HCT116 (cell line): ENCODE measurements at regions not wholly inside any gene's neighbourhood (a gene's known extent, or its start where the extent isn't known, plus 50 kb on each side); places are given as distances from the start of the nearest gene placed in this dataset.

ENCODE experiments used
- ATAC-seq: fragments of 200-7000 bp; cut with Tn5 transposase; 2 replicates; pipeline ENCODE4 v1.9.1; 2020; ENCODE audit warnings: mild to moderate bottlenecking, moderate library complexity
- BruUV-seq: library from RNA; stranded (reverse); fragments of 400-500 nt; replicated peaks from 2 replicates; lab custom pipeline; 2021; lab: Mats Ljungman, UMichigan
- CTCF ChIA-PET: fragments of 300-600 bp; sonication (Branson Sonifier 250); formaldehyde crosslinking; loops from one replicate; lab custom pipeline; 2021; ENCODE audit warnings: antibody characterized with exemption; lab: Charles Lee
- POLR2A ChIA-PET: fragments of 300-600, 350-600 bp; sonication (Branson Sonifier 250); formaldehyde crosslinking; loops from one replicate; lab custom pipeline; 2021; ENCODE audit warnings: antibody characterized with exemption; lab: Charles Lee
- RAD21 ChIA-PET, 2 experiments: fragments of 300-600 bp; sonication (Branson Sonifier 250); formaldehyde crosslinking; loops; one replicate each; lab custom pipeline; 2023; ENCODE audit warnings: low total read pairs in 2 of 2; ENCODE audit not compliant: uncharacterized antibody in 2 of 2, unreplicated experiment in 2 of 2, low non-redundant PET in 1 of 2; lab: Charles Lee
- DNase-seq: peaks from one replicate; pipeline ENCODE4 v3.0.0-alpha.2; 2010; ENCODE audit warnings: low read depth, low spot score
- H2AFZ ChIP-seq: fragments of 200-600 bp; shearing (Covaris generic), sonication (generic); 2 replicates; pipeline ENCODE4 v1.6.1; 2017; ENCODE audit warnings: low read depth, mixed run types, mixed read lengths, antibody characterized with exemption, low read length; ENCODE audit not compliant: poor library complexity, severe bottlenecking
- H3K27ac ChIP-seq: 2 replicates; pipeline ENCODE4 v1.5.1; 2012; ENCODE audit warnings: low read depth, low read length
- H3K27me3 ChIP-seq: fragments of 200-600 bp; sonication (generic); 2 replicates; pipeline ENCODE4 v1.6.1; 2016; ENCODE audit warnings: mixed run types, low read length, mixed read lengths; ENCODE audit not compliant: insufficient read depth
- H3K36me3 ChIP-seq, 2 experiments: fragments of 200-500 bp in 1 of 2; fragments of 200-600 bp in 1 of 2; sonication (Bioruptor generic) in 1 of 2; sonication (generic) in 1 of 2; 2 replicates each; pipeline versions ENCODE4 v1.5.1 to v1.6.1; 2014 to 2016; ENCODE audit warnings: low read length in 2 of 2, inconsistent platforms in 1 of 2, mixed read lengths in 1 of 2, mixed run types in 1 of 2; ENCODE audit not compliant: insufficient read depth in 2 of 2, control insufficient read depth in 1 of 2
- H3K4me1 ChIP-seq, 2 experiments: fragments of 200-600 bp in 1 of 2; sonication (generic) in 1 of 2; 2 replicates each; pipeline versions ENCODE4 v1.5.1 to v1.6.1; 2012 to 2017; ENCODE audit warnings: low read length in 2 of 2, inconsistent platforms in 1 of 2, mild to moderate bottlenecking in 1 of 2, mixed read lengths in 1 of 2, mixed run types in 1 of 2, moderate library complexity in 1 of 2; ENCODE audit not compliant: insufficient read depth in 2 of 2, control insufficient read depth in 1 of 2
- H3K4me2 ChIP-seq: fragments of 200-600 bp; sonication (generic); 2 replicates; pipeline ENCODE4 v1.6.1; 2017; ENCODE audit warnings: mixed run types, low read length, mixed read lengths
- H3K4me3 ChIP-seq, 2 experiments: fragments of 200-600 bp in 1 of 2; sonication (generic) in 1 of 2; replicated peaks in 1 of 2; 2 replicates each; pipeline ENCODE4 v1.5.1; 2011 to 2016; ENCODE audit warnings: low read length in 2 of 2, control low read depth in 1 of 2, low read depth in 1 of 2, mild to moderate bottlenecking in 1 of 2, mixed read lengths in 1 of 2, mixed run types in 1 of 2
- H3K79me2 ChIP-seq: fragments of 200-600 bp; sonication (generic); 2 replicates; pipeline ENCODE4 v1.6.1; 2017; ENCODE audit warnings: mild to moderate bottlenecking, mixed run types, low read length, moderate library complexity, mixed read lengths; ENCODE audit not compliant: insufficient read depth
- H3K9ac ChIP-seq: fragments of 200-600 bp; sonication (generic); 2 replicates; pipeline ENCODE4 v1.6.1; 2016; ENCODE audit warnings: low read length, mixed read lengths
- H3K9me2 ChIP-seq: fragments of 200-600 bp; sonication (generic), shearing (Covaris generic); 2 replicates; pipeline ENCODE4 v1.6.1; 2017; ENCODE audit warnings: mixed run types, mild to moderate bottlenecking, moderate library complexity; ENCODE audit not compliant: insufficient read depth
- H3K9me3 ChIP-seq, 2 experiments: fragments of 200-500 bp in 1 of 2; fragments of 200-600 bp in 1 of 2; sonication (Bioruptor generic) in 1 of 2; sonication (generic) in 1 of 2; 2 replicates each; pipeline ENCODE4 v1.6.1; 2014 to 2017; ENCODE audit warnings: low read length in 2 of 2, mixed read lengths in 2 of 2, inconsistent platforms in 1 of 2, low read depth in 1 of 2, mild to moderate bottlenecking in 1 of 2, mixed run types in 1 of 2, moderate library complexity in 1 of 2; ENCODE audit not compliant: control insufficient read depth in 1 of 2, insufficient read depth in 1 of 2
- H4K20me1 ChIP-seq: fragments of 200-600 bp; sonication (generic), shearing (Covaris generic); 2 replicates; pipeline ENCODE4 v1.6.1; 2017; ENCODE audit warnings: mixed run types, mild to moderate bottlenecking, moderate library complexity; ENCODE audit not compliant: insufficient read depth
- ATF3 ChIP-seq: IDR thresholded peaks from 2 replicates; pipeline ENCODE4 v1.6.1; 2012
- CBX3 ChIP-seq: IDR thresholded peaks from 2 replicates; pipeline ENCODE4 v1.6.1; 2012; ENCODE audit warnings: low read depth
- EGR1 ChIP-seq: IDR thresholded peaks from 2 replicates; pipeline ENCODE4 v1.6.1; 2012; ENCODE audit warnings: low read depth
- ELF1 ChIP-seq: IDR thresholded peaks from 2 replicates; pipeline ENCODE4 v1.6.1; 2012; ENCODE audit warnings: low read depth, borderline replicate concordance
- EZH2 ChIP-seq: fragments of 200-600 bp; sonication (generic); IDR thresholded peaks from 2 replicates; pipeline ENCODE4 v1.6.1; 2017; ENCODE audit warnings: antibody characterized with exemption, mixed run types
- EZH2phosphoT487 ChIP-seq: fragments of 200-600 bp; IDR thresholded peaks from 2 replicates; pipeline ENCODE4 v1.6.1; 2018; ENCODE audit warnings: antibody characterized with exemption, borderline replicate concordance
- FOSL1 ChIP-seq: IDR thresholded peaks from 2 replicates; pipeline ENCODE4 v1.6.1; 2012; ENCODE audit warnings: low read depth
- JUND ChIP-seq: IDR thresholded peaks from 2 replicates; pipeline ENCODE4 v1.6.1; 2012
- POLR2AphosphoS5 ChIP-seq: IDR thresholded peaks from 2 replicates; pipeline ENCODE4 v1.6.1; 2011; ENCODE audit warnings: mild to moderate bottlenecking, low read depth, low read length, moderate library complexity
- RAD21 ChIP-seq: IDR thresholded peaks from 2 replicates; pipeline ENCODE4 v1.6.1; 2012; ENCODE audit warnings: low read depth, mild to moderate bottlenecking
- SIN3A ChIP-seq: IDR thresholded peaks from 2 replicates; pipeline ENCODE4 v1.6.1; 2012; ENCODE audit warnings: low read depth
- SP1 ChIP-seq: IDR thresholded peaks from 2 replicates; pipeline ENCODE4 v1.6.1; 2012; ENCODE audit warnings: low read depth
- YY1 ChIP-seq: IDR thresholded peaks from 2 replicates; pipeline ENCODE4 v1.6.1; 2011; ENCODE audit warnings: low read length, low read depth, moderate library complexity, mild to moderate bottlenecking; ENCODE audit not compliant: insufficient replicate concordance; ENCODE audit errors: extremely low read depth
- ZFX ChIP-seq: fragments of 450-650 bp; IDR thresholded peaks from 2 replicates; pipeline ENCODE4 v1.6.1; 2017
- ZNF274 ChIP-seq: fragments of 200-500 bp; sonication (Bioruptor generic); IDR thresholded peaks from 2 replicates; pipeline ENCODE4 v1.6.1; 2014; ENCODE audit warnings: mild to moderate bottlenecking, low read depth, low read length, inconsistent platforms
- intact Hi-C: fragments of 100-400 bp; cut with micrococcal nuclease; formaldehyde crosslinking; loops from 2 replicates; pipeline ENCODE4 v1.10.0; 2022
- TF ChIP-seq, protein P1 (sequence below): IDR thresholded peaks from 2 replicates; pipeline ENCODE4 v1.6.1; 2012
- TF ChIP-seq, protein P2 (sequence below): IDR thresholded peaks from 2 replicates; pipeline ENCODE4 v1.6.1; 2011; ENCODE audit warnings: mild to moderate bottlenecking, low read length, moderate library complexity; ENCODE audit not compliant: insufficient replicate concordance; ENCODE audit errors: extremely low read depth

- ATAC-seq: no peak
- no peak for TF ChIP-seq CBX3
- TF ChIP-seq ZNF274: no peak
- TF ChIP-seq ATF3: no peak
- no peak for TF ChIP-seq ELF1
- no peak for TF ChIP-seq EZH2
- TF ChIP-seq, protein P1, sequence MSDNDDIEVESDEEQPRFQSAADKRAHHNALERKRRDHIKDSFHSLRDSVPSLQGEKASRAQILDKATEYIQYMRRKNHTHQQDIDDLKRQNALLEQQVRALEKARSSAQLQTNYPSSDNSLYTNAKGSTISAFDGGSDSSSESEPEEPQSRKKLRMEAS: no peak
- no peak for TF ChIP-seq RAD21
- TF ChIP-seq SIN3A: no peak
- TF ChIP-seq YY1: no peak
- no peak for TF ChIP-seq POLR2AphosphoS5
- TF ChIP-seq, protein P2, sequence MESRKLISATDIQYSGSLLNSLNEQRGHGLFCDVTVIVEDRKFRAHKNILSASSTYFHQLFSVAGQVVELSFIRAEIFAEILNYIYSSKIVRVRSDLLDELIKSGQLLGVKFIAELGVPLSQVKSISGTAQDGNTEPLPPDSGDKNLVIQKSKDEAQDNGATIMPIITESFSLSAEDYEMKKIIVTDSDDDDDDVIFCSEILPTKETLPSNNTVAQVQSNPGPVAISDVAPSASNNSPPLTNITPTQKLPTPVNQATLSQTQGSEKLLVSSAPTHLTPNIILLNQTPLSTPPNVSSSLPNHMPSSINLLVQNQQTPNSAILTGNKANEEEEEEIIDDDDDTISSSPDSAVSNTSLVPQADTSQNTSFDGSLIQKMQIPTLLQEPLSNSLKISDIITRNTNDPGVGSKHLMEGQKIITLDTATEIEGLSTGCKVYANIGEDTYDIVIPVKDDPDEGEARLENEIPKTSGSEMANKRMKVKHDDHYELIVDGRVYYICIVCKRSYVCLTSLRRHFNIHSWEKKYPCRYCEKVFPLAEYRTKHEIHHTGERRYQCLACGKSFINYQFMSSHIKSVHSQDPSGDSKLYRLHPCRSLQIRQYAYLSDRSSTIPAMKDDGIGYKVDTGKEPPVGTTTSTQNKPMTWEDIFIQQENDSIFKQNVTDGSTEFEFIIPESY: no peak
- TF ChIP-seq SP1: no peak
- TF ChIP-seq ZFX: no peak
- no peak for TF ChIP-seq EZH2phosphoT487
- TF ChIP-seq FOSL1: no peak
- no peak for TF ChIP-seq EGR1
- TF ChIP-seq JUND: no peak
- no peak for DNase-seq
- Histone ChIP-seq H2AFZ (no peak overlapping the region), H3K9me3 (0 out of 4 replicates have a peak, but pooled peaks cover 0 to 5% of the 10 kb centered on the region in 2 experiments), H3K9me2 (no peaks in the 10 kb centered on the region), H3K4me1 (no peaks in the 10 kb centered on the region), H3K4me3 (no peak overlapping the region), H3K9ac (no peak overlapping the region), H3K79me2 (no peaks in the 10 kb centered on the region), H3K27ac (no peak overlapping the region), H3K4me2 (no peak overlapping the region), H3K36me3 (no peaks in the 10 kb centered on the region), H4K20me1 (no peaks in the 10 kb centered on the region), H3K27me3 (no peaks in the 10 kb centered on the region)
- intact Hi-C loops: no loop called here
- ChIA-PET POLR2A (no interaction called here), CTCF (no interaction called here), RAD21 (no interaction called here)
- BruUV-seq: no TSS peak
Observed at GRCh38 chr3:87461036-87461435, 184.7 kb upstream of the POU1F1 start.
